PFSK-1 (cell line): ENCODE measurements at regions not wholly inside any gene's neighbourhood (a gene's known extent, or its start where the extent isn't known, plus 50 kb on each side); places are given as distances from the start of the nearest gene placed in this dataset.

ENCODE experiments used
- FOXP2 ChIP-seq: optimal IDR thresholded peaks from 2 replicates; pipeline ENCODE3; 2011; ENCODE audit warnings: borderline replicate concordance, control low read depth, inconsistent platforms; ENCODE audit not compliant: insufficient read depth; ENCODE audit errors: extremely low read length, extremely low read depth
- POLR2AphosphoS5 ChIP-seq: IDR thresholded peaks from 2 replicates; pipeline ENCODE4 v1.6.1; 2012; ENCODE audit warnings: low read depth, mild to moderate bottlenecking, control low read depth, low read length, moderate library complexity
- REST ChIP-seq, 2 experiments: IDR thresholded peaks; 2 replicates each; pipeline versions ENCODE4 v1.6.1 to v1.8.0; 2011 to 2012; ENCODE audit warnings: low read depth in 2 of 2, low read length in 2 of 2, control low read depth in 1 of 2, inconsistent platforms in 1 of 2, mild to moderate bottlenecking in 1 of 2, moderate library complexity in 1 of 2; ENCODE audit not compliant: insufficient read depth in 1 of 2
- SIN3A ChIP-seq: IDR thresholded peaks from 2 replicates; pipeline ENCODE4 v1.6.1; 2012; ENCODE audit warnings: mild to moderate bottlenecking, low read length, moderate library complexity, borderline replicate concordance; ENCODE audit not compliant: insufficient read depth
- TAF1 ChIP-seq: IDR thresholded peaks from 2 replicates; pipeline ENCODE4 v1.6.1; 2012; ENCODE audit warnings: low read length, control low read depth, borderline replicate concordance; ENCODE audit not compliant: insufficient read depth

GRCh38 chr9:86443992-86444391 lies 89.8 kb upstream of the TUT7 start:
- TF ChIP-seq FOXP2 = no peak
- no peak for TF ChIP-seq REST (IDR thresholded peaks at IDR 0.05; ENCODE audit: insufficient read depth in 1 of 2, low read depth in 2 of 2, low read length in 2 of 2)
- TF ChIP-seq POLR2AphosphoS5 = no peak
- TF ChIP-seq TAF1 = no peak
- no peak for TF ChIP-seq SIN3A

- TF ChIP-seq POLR2AphosphoS5 = no peak
- no peak for TF ChIP-seq SIN3A
- TF ChIP-seq REST (IDR thresholded peaks at IDR 0.05; ENCODE audit: insufficient read depth in 1 of 2, low read depth in 2 of 2, low read length in 2 of 2) = no peak
- no peak for TF ChIP-seq FOXP2
- no peak for TF ChIP-seq TAF1
These were observed 80.0 kb upstream of the TUT7 start for GRCh38 chr9:86434039-86434726.

- TF ChIP-seq TAF1 (no peak), SIN3A (no peak), REST (IDR thresholded peaks at IDR 0.05; ENCODE audit: insufficient read depth in 1 of 2, low read depth in 2 of 2, low read length in 2 of 2) (no peak), FOXP2 (no peak), POLR2AphosphoS5 (no peak)
These were observed 70.2 kb upstream of the TUT7 start for GRCh38 chr9:86424251-86424891.

GRCh38 chr9:86413971-86414880 lies 60.0 kb upstream of the TUT7 start:
- no peak for TF ChIP-seq REST (IDR thresholded peaks at IDR 0.05; ENCODE audit: insufficient read depth in 1 of 2, low read depth in 2 of 2, low read length in 2 of 2)
- TF ChIP-seq SIN3A = no peak
